HG03520 (cell line): ENCODE measurements at regions not wholly inside any gene's neighbourhood (a gene's known extent, or its start where the extent isn't known, plus 50 kb on each side); places are given as distances from the start of the nearest gene placed in this dataset.
"Not testable (repeated sequence)": the region's sequence is repeated elsewhere in the genome, so short reads cannot be mapped to it uniquely, and the experiment has no call there.

Experiments used
- ATAC-seq: cut with Tn5 transposase; IDR thresholded peaks from one replicate; pipeline ENCODE4 v1.9.1; 2021; ENCODE audit warnings: mild to moderate bottlenecking, moderate library complexity; ENCODE audit not compliant: unreplicated experiment

- ATAC-seq: no peak
These were observed 593.6 kb downstream of the ETS1 start for GRCh38 chr11:127993788-127994187.

GRCh38 chr11:127993281-127993680 lies 594.1 kb downstream of the ETS1 start:
- no peak for ATAC-seq

- ATAC-seq: no peak
These were observed 601.3 kb downstream of the ETS1 start for GRCh38 chr11:127986073-127986472.

- ATAC-seq: no peak
These were observed 614.5 kb downstream of the ETS1 start for GRCh38 chr11:127972816-127973215.

GRCh38 chr11:127971448-127971847 lies 615.9 kb downstream of the ETS1 start:
- no peak for ATAC-seq

GRCh38 chr11:127966821-127967220 lies 620.5 kb downstream of the ETS1 start:
- ATAC-seq: no peak

GRCh38 chr11:127965939-127966668 lies 621.3 kb downstream of the ETS1 start:
- no peak for ATAC-seq

- ATAC-seq: no peak
These were observed 624.9 kb downstream of the ETS1 start for GRCh38 chr11:127962416-127962815.

- no peak for ATAC-seq
These were observed 637.2 kb downstream of the ETS1 start for GRCh38 chr11:127950162-127950561.

GRCh38 chr11:127943763-127944162 lies 643.6 kb downstream of the ETS1 start:
- ATAC-seq: no peak

- ATAC-seq: no peak
These were observed 644.2 kb downstream of the ETS1 start for GRCh38 chr11:127943152-127943551.

GRCh38 chr11:127941554-127941953 lies 645.8 kb downstream of the ETS1 start:
- ATAC-seq: not testable (repeated sequence)

- ATAC-seq: no peak
These were observed 648.4 kb downstream of the ETS1 start for GRCh38 chr11:127939000-127939399.

GRCh38 chr11:127935081-127935480 lies 652.3 kb downstream of the ETS1 start:
- no peak for ATAC-seq

GRCh38 chr11:127933961-127934360 lies 653.4 kb downstream of the ETS1 start:
- ATAC-seq: not testable (repeated sequence)

GRCh38 chr11:127931803-127932202 lies 655.6 kb downstream of the ETS1 start:
- no peak for ATAC-seq

GRCh38 chr11:127926721-127927120 lies 660.6 kb downstream of the ETS1 start:
- ATAC-seq: no peak

GRCh38 chr11:127925475-127925874 lies 661.9 kb downstream of the ETS1 start:
- ATAC-seq: no peak

- ATAC-seq: no peak
These were observed 668.0 kb downstream of the ETS1 start for GRCh38 chr11:127919206-127920000.

GRCh38 chr11:127902382-127902781 lies 685.0 kb downstream of the ETS1 start:
- ATAC-seq: no peak

- no peak for ATAC-seq
These were observed 688.7 kb downstream of the ETS1 start for GRCh38 chr11:127898422-127899365.
